DOHH2 (cell line): ENCODE measurements at regions not wholly inside any gene's neighbourhood (a gene's known extent, or its start where the extent isn't known, plus 50 kb on each side); places are given as distances from the start of the nearest gene placed in this dataset.

Experiments used
- CTCF ChIP-seq: fragments of 200-600 bp; sonication (generic); IDR thresholded peaks from one replicate; pipeline ENCODE4 v1.5.1; 2014; ENCODE audit warnings: antibody characterized with exemption, mild to moderate bottlenecking, low read depth, low read length; ENCODE audit not compliant: poor library complexity, severe bottlenecking
- EZH2phosphoT487 ChIP-seq: fragments of 200-600 bp; sonication (generic); IDR thresholded peaks from 2 replicates; pipeline ENCODE4 v1.6.1; 2017; ENCODE audit warnings: borderline replicate concordance, mild to moderate bottlenecking, antibody characterized with exemption, low read length, moderate library complexity, mixed read lengths

- no peak for TF ChIP-seq CTCF
- TF ChIP-seq EZH2phosphoT487 = no peak
These were observed 351.1 kb downstream of the KCNJ2 start for GRCh38 chr17:70520447-70520846.
